MM.1S (cell line): ENCODE measurements at regions not wholly inside any gene's neighbourhood (a gene's known extent, or its start where the extent isn't known, plus 50 kb on each side); places are given as distances from the start of the nearest gene placed in this dataset.

Experiments used
- DNase-seq: peaks from one replicate; pipeline ENCODE4 v3.0.0-alpha.2; 2015
- H2AFZ ChIP-seq: fragments of 300-600 bp; sonication (generic); 2 replicates; pipeline ENCODE4 v1.6.0; 2016; ENCODE audit warnings: antibody characterized with exemption, low read length
- H3F3A ChIP-seq: fragments of 300-600 bp; sonication (generic); 2 replicates; pipeline ENCODE4 v1.6.1; 2016; ENCODE audit warnings: mild to moderate bottlenecking, antibody characterized with exemption, low read length, moderate library complexity, mixed read lengths; ENCODE audit not compliant: insufficient read depth
- H3K27ac ChIP-seq: fragments of 300-600 bp; sonication (generic); 2 replicates; pipeline ENCODE4 v1.5.1; 2016; ENCODE audit warnings: mild to moderate bottlenecking, low read length
- H3K27me3 ChIP-seq: fragments of 300-600 bp; sonication (generic); replicated peaks from 2 replicates; pipeline ENCODE4 v1.6.0; 2016; ENCODE audit warnings: low read length; ENCODE audit not compliant: insufficient read depth
- H3K36me3 ChIP-seq: fragments of 300-600 bp; sonication (generic); replicated peaks from 2 replicates; pipeline ENCODE4 v1.6.1; 2016; ENCODE audit warnings: mild to moderate bottlenecking, low read length, mixed read lengths; ENCODE audit not compliant: insufficient read depth
- H3K4me1 ChIP-seq: fragments of 300-600 bp; sonication (generic); 2 replicates; pipeline ENCODE4 v1.6.1; 2016; ENCODE audit warnings: low read length, mixed read lengths
- H3K4me2 ChIP-seq: fragments of 300-600 bp; sonication (generic); 2 replicates; pipeline ENCODE4 v1.6.0; 2016; ENCODE audit warnings: low read depth, low read length
- H3K4me3 ChIP-seq: fragments of 300-600 bp; sonication (generic); 2 replicates; pipeline ENCODE4 v1.5.1; 2016; ENCODE audit warnings: low read length, mixed read lengths
- H3K79me2 ChIP-seq: fragments of 300-600 bp; sonication (generic); 2 replicates; pipeline ENCODE4 v1.6.1; 2016; ENCODE audit warnings: mixed run types, low read length, mixed read lengths
- H3K9ac ChIP-seq: fragments of 300-600 bp; sonication (generic); 2 replicates; pipeline ENCODE4 v1.6.1; 2016; ENCODE audit warnings: low read length, mixed read lengths
- H3K9me2 ChIP-seq: fragments of 300-600 bp; sonication (generic); replicated peaks from 2 replicates; pipeline ENCODE4 v1.6.1; 2016; ENCODE audit warnings: mild to moderate bottlenecking, low read length, mixed read lengths; ENCODE audit not compliant: insufficient read depth
- H3K9me3 ChIP-seq: fragments of 300-600 bp; sonication (generic); replicated peaks from 2 replicates; pipeline ENCODE4 v1.6.1; 2016; ENCODE audit warnings: mild to moderate bottlenecking, low read length, mixed read lengths; ENCODE audit not compliant: insufficient read depth
- H4K20me1 ChIP-seq: fragments of 300-600 bp; sonication (generic); 2 replicates; pipeline ENCODE4 v1.6.1; 2016; ENCODE audit warnings: mild to moderate bottlenecking, low read length, moderate library complexity, mixed read lengths; ENCODE audit not compliant: insufficient read depth
- EZH2 ChIP-seq: fragments of 300-600 bp; sonication (generic); optimal IDR thresholded peaks from 2 replicates; pipeline ENCODE3; 2017; ENCODE audit warnings: low read depth, mild to moderate bottlenecking, antibody characterized with exemption, low read length, mixed read lengths
- EZH2phosphoT487 ChIP-seq: fragments of 300-600 bp; sonication (generic); IDR thresholded peaks from 2 replicates; pipeline ENCODE4 v1.6.1; 2018; ENCODE audit warnings: antibody characterized with exemption, low read length
- TF ChIP-seq, protein P1 (sequence below): fragments of 300-600 bp; sonication (generic); IDR thresholded peaks from 2 replicates; pipeline ENCODE4 v1.5.1; 2016; ENCODE audit warnings: antibody characterized with exemption, low read length, mixed read lengths

DNA sequence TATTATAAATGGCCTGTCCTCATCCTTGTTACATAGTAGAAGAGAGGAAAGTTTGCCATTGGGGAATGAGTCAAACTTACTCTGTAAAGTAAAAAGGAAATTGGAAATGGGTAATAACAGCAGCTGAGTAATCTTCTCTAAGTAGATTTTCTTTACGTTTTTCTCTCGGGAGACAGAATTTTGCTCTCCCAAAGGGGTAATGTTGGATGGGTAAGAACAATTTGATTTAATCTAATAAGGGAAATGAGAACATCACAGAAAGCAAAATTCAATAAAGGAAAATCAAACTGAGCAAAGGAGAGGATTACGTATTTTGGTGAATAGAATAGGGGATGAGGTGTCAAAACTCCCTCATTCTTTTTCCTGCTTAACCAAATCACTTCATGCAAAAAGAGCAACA is 283.1 kb upstream of the FOXG1 start:
- no peak for DNase-seq
- H3K79me2 ChIP-seq, result no peaks in the 10 kb centered on the region
- H4K20me1 ChIP-seq, result no peaks in the 10 kb centered on the region
- no peaks in the 10 kb centered on the region for H3F3A ChIP-seq
- H3K4me3 ChIP-seq, result no peak overlapping the region
- H2AFZ ChIP-seq, result no peak overlapping the region
- H3K36me3 ChIP-seq, result no peaks in the 10 kb centered on the region
- TF ChIP-seq EZH2phosphoT487, result no peak
- TF ChIP-seq, protein P1, sequence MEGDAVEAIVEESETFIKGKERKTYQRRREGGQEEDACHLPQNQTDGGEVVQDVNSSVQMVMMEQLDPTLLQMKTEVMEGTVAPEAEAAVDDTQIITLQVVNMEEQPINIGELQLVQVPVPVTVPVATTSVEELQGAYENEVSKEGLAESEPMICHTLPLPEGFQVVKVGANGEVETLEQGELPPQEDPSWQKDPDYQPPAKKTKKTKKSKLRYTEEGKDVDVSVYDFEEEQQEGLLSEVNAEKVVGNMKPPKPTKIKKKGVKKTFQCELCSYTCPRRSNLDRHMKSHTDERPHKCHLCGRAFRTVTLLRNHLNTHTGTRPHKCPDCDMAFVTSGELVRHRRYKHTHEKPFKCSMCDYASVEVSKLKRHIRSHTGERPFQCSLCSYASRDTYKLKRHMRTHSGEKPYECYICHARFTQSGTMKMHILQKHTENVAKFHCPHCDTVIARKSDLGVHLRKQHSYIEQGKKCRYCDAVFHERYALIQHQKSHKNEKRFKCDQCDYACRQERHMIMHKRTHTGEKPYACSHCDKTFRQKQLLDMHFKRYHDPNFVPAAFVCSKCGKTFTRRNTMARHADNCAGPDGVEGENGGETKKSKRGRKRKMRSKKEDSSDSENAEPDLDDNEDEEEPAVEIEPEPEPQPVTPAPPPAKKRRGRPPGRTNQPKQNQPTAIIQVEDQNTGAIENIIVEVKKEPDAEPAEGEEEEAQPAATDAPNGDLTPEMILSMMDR, result no peak
- TF ChIP-seq EZH2, result no peak
- H3K4me1 ChIP-seq, result no peaks in the 10 kb centered on the region
- no peaks in the 10 kb centered on the region for H3K9me2 ChIP-seq
- H3K9me3 ChIP-seq, result no peaks in the 10 kb centered on the region
- H3K9ac ChIP-seq, result no peak overlapping the region
- H3K4me2 ChIP-seq, result no peak overlapping the region
- no peaks in the 10 kb centered on the region for H3K27me3 ChIP-seq
- no peak overlapping the region for H3K27ac ChIP-seq

DNA sequence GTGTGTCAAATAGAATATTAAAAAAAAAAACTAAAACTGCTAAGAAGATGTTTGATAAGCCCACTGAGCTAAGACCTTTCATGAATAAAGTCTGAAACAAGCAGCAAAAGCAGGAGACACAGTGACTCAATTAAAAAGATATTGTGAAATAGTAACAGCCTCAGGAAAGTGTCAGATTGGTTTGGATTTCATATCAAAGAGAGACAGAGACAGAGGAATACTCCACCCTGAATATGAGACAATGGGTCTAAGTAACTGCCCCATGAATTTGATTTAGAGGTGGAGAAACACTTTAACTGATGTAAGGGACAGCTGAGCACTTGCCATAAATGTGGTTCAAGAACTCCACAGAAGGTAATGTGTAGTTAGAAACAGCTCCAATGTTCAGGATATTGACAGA is 277.9 kb upstream of the FOXG1 start:
- no peaks in the 10 kb centered on the region for H3K36me3 ChIP-seq
- H3K9me2 ChIP-seq, result no peaks in the 10 kb centered on the region
- TF ChIP-seq, protein P1, result no peak
- TF ChIP-seq EZH2 (no peak), EZH2phosphoT487 (no peak)
- no peak overlapping the region for H3K27ac ChIP-seq
- H3K9me3 ChIP-seq, result no peaks in the 10 kb centered on the region
- no peaks in the 10 kb centered on the region for H4K20me1 ChIP-seq
- H3K79me2 ChIP-seq, result no peaks in the 10 kb centered on the region
- no peak overlapping the region for H3K4me2 ChIP-seq
- H3K9ac ChIP-seq, result no peak overlapping the region
- no peak for DNase-seq
- no peaks in the 10 kb centered on the region for H3K27me3 ChIP-seq
- no peak overlapping the region for H3K4me3 ChIP-seq
- no peaks in the 10 kb centered on the region for H3K4me1 ChIP-seq
- H2AFZ ChIP-seq, result no peak overlapping the region
- no peaks in the 10 kb centered on the region for H3F3A ChIP-seq

DNA sequence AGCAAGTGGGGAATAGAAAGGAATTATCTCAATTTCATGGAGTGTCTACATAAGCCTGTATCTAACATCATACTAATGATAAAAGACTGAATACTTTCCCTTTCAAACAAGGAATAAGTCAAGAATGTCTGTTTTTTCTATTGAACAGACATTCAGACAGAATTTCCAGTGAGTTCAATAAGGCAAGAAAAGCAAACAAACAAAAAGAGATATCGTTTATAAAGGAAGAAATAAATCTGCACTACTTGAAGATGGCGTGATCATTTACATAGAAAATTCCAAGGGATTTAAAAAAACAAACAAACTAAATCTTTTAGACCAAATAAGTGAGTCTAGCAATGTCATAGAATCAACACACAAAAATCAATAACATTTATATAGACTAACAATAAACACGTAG is 273.1 kb upstream of the FOXG1 start:
- Histone ChIP-seq H3K4me2 (no peak overlapping the region), H3F3A (no peaks in the 10 kb centered on the region), H3K4me3 (no peak overlapping the region), H3K9me3 (no peaks in the 10 kb centered on the region), H2AFZ (no peak overlapping the region), H3K36me3 (no peaks in the 10 kb centered on the region), H3K9me2 (no peaks in the 10 kb centered on the region), H3K9ac (no peak overlapping the region), H3K4me1 (no peaks in the 10 kb centered on the region), H4K20me1 (no peaks in the 10 kb centered on the region), H3K27ac (no peak overlapping the region), H3K27me3 (no peaks in the 10 kb centered on the region), H3K79me2 (no peaks in the 10 kb centered on the region)
- TF ChIP-seq EZH2, result no peak
- no peak for TF ChIP-seq EZH2phosphoT487
- TF ChIP-seq, protein P1, result no peak
- DNase-seq, result no peak

DNA sequence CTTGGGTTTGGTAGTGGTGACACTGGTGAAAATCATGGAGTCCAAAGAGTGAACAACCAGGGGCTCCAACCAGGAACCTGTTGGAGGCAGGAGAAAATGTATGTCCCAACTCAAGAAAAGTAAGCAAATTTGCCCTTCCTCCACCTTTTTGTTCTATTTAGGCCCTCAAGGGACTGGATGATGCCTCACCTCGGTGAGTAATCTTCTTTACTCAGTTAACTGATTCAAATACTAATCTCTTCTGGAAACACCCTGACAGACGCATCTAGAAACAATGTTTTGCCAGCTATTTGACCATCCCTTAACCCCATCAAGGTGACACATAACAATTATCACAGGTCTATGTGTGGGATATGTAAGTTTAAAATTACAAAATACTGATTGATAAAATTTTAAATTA is 272.4 kb upstream of the FOXG1 start:
- H2AFZ ChIP-seq, result no peak overlapping the region
- TF ChIP-seq EZH2 (no peak), EZH2phosphoT487 (no peak)
- TF ChIP-seq, protein P1, result no peak
- no peaks in the 10 kb centered on the region for H3K27me3 ChIP-seq
- no peak overlapping the region for H3K4me2 ChIP-seq
- no peaks in the 10 kb centered on the region for H3K9me2 ChIP-seq
- no peaks in the 10 kb centered on the region for H3F3A ChIP-seq
- no peak for DNase-seq
- H3K36me3 ChIP-seq, result no peaks in the 10 kb centered on the region
- H3K79me2 ChIP-seq, result no peaks in the 10 kb centered on the region
- no peak overlapping the region for H3K4me3 ChIP-seq
- H3K9ac ChIP-seq, result no peak overlapping the region
- no peaks in the 10 kb centered on the region for H3K9me3 ChIP-seq
- no peaks in the 10 kb centered on the region for H3K4me1 ChIP-seq
- no peaks in the 10 kb centered on the region for H4K20me1 ChIP-seq
- H3K27ac ChIP-seq, result no peak overlapping the region
